NCI-H774 (cell line): ENCODE measurements at regions not wholly inside any gene's neighbourhood (a gene's known extent, or its start where the extent isn't known, plus 50 kb on each side); places are given as distances from the start of the nearest gene placed in this dataset.
"Not testable (repeated sequence)": the region's sequence is repeated elsewhere in the genome, so short reads cannot be mapped to it uniquely, and the experiment has no call there.

Source experiments
- DNase-seq: peaks from one replicate; lab custom pipeline; 2025; lab: John Stamatoyannopoulos, UW

DNA sequence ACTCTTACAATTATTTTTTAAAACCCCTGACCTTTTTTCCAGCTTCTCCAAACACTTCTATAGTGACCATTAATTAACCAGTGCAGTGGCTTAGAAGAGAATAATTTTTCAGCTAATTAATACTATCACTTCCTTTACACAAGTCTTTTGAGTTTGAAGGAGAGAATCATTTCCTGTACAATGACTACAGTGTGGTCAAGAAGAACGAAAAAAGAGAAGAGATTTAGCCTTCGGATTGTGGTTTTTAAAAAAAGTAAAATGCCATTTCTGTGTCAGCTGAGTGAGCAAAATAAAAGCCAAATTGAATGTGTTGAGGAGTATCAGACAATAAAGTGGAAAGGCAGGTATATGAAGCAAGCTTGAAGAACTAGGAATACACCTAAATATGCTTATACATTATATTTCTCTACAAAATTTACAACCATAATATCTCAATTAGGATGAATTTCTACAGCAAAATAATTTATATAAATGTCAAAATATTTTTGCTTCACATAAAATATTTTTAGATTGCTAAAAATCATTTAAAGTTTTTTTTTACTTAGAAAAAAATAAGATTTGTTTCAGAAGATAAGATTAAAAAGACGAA lies 1155.2 kb upstream of the CNTN5 start:
- DNase-seq = no peak

DNA sequence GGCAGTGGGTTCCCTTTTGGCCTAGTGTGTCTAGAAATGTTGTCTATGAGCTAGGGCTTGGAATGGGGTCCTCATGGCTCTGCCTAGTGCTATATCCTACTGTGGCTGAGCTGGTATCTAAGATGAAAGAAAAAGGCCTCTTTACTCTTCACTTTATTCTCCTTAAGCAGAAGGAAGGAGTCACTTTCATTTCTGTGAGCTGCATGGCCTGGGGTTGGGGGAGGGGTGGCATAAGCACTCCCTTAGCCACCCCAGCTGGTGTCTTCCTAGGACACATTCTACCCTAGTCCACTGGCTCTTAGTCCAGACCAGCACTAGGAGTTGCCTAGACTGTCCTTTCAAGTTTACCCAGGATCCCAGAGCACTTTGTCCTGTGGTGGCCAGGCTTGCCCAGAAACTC lies 1148.9 kb upstream of the CNTN5 start:
- DNase-seq = no peak

GRCh38 chr11:97880209-97880608 lies 1140.5 kb upstream of the CNTN5 start:
- DNase-seq = no peak

DNA sequence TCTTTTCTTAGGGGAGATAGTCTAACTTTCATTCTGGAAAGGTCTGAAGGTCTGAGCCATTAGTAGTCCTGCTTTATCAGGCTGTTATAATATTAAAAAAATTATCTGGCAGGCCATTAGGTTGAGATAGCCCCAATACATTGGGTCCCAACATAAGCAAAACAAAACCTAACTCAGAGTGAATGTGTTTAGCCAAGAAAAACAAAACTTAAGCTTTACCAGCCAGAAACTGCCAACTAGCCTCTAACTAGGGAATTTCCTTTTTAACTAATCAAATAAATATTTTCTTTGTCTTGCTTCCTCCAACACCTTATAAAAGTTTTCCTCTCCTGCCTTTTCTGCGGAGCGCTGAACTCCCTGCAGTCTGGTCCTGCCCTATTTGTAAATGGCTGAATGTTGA lies 1137.7 kb upstream of the CNTN5 start:
- DNase-seq = no peak

GRCh38 chr11:97888641-97889040 lies 1132.1 kb upstream of the CNTN5 start:
- DNase-seq = no peak

DNA sequence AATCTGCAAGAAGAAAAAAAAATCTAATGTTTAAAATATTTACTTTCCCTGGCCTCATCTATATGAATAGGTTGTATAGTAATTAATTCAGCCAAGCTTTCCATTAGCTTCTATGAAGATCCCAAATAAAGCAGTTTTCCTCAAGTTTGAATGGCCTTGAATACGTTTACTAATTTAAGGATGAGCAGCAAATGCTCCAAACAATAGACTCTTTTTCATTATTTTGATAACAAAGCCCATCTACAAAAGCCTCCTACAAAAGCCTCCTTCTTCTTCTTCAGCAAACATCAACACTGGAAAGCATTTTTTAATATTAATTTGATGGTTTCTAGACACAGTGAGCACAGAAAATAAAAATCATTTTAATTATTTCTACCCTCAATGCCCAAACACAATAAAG lies 1130.3 kb upstream of the CNTN5 start:
- DNase-seq = no peak

DNA sequence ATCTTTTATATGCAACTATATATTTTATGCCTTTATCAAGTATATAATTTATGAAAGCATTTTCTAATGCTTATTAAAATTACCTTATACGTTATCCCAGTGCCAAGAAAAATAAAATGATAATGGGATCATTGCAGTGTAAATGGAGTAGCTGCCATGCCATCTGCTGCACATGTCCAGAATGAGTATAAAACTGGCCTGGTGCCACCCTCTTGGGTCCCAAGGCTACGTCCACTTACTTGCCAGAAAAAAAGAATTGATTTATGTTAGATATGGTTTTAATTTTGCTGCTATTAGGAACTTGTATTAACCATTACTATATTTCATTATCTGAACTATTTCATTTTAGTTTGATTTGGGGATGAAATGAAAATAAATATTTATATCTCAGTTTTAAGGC lies 1127.1 kb upstream of the CNTN5 start:
- DNase-seq = no peak

- DNase-seq = no peak
Measured at GRCh38 chr11:97894978-97895377, 1125.8 kb upstream of the CNTN5 start.

DNA sequence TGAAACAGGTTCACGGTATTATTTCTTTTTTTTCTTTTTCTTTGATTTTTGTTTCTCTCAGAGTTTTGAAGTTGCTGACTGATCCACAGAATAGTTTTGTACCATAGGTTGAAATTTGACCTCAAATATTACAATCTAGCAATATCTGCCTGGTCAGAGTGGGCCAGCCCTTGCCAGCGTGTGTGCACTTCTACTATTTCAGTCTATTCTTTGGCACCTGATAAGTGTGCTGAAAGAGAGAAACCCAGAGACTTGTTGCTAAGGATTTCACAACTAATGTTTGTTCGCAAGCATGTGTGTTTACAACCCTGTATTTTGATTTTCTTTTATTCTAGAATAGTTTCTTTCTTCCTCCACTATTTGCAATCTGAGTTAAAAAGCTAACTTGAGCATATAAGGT lies 1125.2 kb upstream of the CNTN5 start:
- DNase-seq = no peak

DNA sequence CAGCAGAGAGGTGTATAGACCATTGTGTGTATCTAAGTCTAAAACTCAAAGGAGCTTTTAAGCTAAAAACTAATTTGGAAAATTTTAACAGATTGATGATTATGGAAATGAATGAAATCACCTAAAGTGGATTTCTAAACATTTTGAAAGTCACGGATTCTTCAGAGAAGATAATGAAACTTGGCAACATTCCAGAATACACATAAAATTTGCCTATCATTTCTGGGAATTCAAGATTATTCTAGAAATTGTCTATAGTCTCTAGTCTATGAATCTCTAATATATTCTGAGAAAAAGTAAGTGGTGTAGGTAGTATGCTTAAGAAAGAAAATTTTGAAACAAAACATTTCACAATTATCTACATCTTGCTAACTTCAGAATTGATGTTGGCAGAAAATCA lies 1117.9 kb upstream of the CNTN5 start:
- no peak for DNase-seq

DNA sequence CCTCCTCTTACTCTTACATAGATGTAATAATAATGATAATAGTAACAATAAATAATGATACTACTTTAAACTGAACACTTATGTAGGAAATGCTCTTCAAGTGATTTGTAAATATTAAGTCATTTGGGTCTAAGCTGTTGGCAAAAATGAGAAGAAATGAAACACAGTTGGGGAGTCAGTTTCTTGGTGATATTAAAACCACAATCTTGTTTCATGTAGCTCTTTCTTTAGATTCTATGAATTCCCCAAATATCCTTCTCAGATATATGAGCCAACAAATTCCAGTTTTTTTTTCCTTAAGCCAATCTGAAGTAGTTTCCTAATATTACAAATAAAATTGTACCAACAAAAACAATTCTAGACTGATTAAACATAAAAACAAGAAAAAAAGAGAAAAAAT lies 1115.6 kb upstream of the CNTN5 start:
- no peak for DNase-seq

DNA sequence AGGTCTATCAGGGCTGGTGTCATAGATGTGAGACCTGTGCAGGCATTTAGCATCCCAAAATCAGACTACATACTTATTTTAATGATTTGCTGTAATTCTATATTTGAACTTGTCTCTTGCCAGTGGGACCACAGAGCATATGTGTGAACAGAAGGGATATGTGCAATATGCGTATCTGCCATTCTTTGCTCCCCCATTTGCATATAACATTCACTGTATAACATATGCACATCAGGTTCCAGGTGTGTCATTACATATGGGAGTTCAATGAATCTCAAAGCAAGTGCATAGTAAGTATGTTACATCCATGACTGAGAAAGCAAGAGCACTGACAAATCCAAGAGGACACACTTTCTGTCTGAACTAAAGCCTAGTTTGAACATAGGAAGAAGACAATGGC lies 1115.1 kb upstream of the CNTN5 start:
- DNase-seq = no peak

GRCh38 chr11:97908354-97908753 lies 1112.4 kb upstream of the CNTN5 start:
- no peak for DNase-seq

DNA sequence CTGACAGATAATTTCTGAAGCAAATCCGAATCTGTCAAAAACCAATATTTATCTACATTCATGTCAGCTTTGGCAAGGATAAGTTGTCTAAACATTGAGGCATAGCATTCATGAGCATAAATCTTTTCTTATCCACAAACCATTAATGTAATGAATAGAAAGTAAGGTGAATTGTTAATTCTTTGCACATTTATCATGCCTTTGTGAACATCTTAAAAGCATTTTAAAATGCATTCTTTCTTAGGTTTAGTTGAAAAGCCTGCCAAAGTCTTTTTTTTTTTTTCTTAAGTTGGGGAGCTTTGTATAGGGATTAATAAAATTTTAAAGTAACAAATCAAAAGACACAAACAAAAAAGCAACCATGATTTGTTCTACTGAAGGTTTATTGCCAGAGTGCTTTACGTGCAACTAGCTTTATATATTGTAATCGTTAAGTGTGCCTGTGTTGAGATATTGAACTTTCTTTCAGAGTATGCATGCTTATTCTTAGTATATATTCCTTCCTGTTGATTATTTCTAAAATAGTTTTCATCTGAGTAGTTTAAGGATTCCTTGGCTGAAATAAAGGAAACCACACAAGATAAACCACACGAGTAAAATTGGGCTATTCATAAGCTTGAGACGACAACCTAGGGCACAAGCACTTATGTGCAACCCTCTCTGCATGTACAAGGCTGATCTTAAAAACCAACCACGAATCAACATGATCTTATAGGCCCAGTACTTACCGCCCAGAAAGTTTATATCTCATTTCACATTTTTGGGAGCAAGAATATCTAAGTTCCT lies 1110.9 kb upstream of the CNTN5 start:
- no peak for DNase-seq

GRCh38 chr11:97912629-97913028 lies 1108.1 kb upstream of the CNTN5 start:
- no peak for DNase-seq

- not testable (repeated sequence) for DNase-seq
Measured at GRCh38 chr11:97922933-97923332, 1097.8 kb upstream of the CNTN5 start.

DNA sequence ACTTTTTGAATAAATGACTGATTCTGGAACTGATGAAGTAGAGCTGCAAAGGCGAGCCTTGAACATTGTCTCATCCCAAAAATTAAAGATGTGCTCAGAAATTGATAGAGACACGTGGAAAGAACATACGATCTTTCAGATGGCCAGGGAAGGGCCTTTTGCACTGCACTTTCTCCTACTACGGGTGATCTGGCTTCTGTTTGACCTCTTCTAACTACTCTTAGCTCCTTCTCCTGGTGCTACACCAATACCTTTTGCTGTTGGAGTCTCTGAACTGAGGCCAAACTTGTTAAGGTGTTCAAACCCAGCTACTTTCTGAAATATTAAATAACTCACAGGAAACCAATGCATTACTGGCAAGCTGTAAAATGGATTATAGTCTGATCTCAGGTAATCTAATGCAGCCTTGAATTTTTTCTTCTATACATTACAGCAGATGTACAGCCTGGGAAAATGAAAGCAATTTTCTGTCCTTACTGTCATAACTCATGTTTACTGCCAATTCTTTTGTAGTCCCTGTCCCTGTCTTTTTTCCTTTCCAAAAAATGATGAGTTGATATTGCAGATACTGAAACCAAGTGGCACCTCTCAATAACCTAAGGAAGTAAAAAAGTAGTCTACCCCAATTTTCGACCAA lies 1086.1 kb upstream of the CNTN5 start:
- no peak for DNase-seq

DNA sequence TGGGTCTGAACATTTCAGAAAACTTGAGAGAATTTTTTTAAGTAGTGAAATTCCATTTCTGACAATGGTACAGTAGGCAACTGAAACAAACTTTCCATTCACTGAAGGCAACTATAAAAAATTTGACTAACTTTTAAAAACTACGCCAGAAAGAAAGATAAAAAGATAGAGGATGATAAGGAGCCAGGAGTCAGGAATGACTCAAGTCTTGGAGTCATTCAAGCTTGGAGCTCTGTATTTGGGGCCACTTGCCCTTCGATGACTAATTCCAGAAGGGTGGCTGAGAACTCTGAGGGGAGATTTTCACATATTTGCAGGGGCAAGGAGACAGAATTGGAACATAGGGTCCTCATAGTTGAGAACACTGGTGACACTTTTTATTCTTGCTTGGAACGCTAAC lies 1083.2 kb upstream of the CNTN5 start:
- no peak for DNase-seq

DNA sequence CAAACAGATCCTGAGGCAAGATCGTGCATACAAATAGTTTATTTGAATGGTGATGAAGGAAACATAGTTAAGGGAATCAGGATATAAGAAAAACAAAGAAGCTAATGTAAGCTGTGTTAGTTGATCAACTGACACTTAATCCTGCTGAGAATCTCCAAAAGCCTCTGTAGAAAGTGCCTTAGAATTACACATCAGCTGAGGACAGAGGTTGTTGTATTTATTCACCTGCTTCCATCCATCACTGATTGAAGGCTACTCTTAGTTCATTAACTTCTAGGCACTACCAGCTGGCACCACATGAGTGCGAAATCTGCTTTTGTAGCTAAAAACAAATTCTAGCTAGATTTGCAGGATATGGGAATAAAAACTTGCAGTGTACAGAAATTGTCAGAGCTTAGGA lies 1082.0 kb upstream of the CNTN5 start:
- no peak for DNase-seq

DNA sequence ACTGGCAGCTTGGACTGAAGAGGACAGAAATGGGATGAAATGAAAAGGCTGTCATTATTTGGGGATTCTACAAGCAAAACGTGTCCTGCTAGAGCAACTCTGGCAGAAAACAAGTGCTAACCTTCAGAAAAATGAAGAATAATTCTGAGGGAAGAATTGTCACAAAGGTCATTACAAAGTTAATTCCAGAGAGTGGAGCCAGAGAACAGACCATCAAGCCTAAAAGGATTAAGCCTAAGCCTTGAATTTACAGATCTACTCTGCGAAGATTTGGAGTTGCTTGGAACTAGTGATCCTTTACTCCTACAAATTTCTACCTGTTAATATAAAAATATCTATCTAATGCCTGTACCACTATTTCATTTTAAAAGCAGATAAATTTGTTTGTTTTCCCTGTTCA lies 1077.3 kb upstream of the CNTN5 start:
- no peak for DNase-seq

GRCh38 chr11:97948793-97949192 lies 1072.0 kb upstream of the CNTN5 start:
- no peak for DNase-seq

DNA sequence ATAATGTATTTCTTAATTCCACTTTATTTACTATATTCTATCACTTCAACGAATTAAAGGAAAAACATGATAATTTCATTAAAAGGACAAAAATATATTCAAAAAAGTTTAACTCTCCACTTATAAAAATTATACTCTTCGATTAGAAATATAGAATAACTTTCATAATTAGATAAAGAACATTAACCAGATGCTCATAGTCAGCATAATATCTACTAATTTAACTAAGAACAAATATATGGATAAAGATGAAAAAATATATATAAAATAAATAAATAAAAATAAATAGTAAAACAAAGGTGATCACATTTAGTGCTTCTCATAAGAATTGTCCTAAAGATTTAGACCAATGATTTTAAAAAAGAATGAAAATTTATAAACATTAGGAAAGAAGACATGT lies 1065.2 kb upstream of the CNTN5 start:
- DNase-seq = no peak

DNA sequence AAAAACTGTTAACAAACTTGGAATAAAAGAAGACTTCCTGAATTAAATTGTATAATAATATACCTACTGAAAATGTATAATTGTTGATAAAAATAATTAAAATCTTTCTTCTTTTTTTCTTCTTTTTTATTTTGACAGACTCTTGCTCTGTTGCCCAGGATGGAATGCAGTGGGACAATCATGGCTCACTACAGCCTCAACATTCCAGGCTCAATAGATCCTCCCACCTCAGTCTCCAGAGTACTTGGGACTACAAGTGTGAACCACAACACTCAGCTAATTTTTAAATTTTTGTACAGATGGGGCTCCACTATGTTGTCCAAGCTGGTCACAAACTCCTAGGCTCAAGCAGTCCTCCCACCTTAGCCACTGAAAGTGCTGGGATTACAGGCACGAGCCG lies 1063.8 kb upstream of the CNTN5 start:
- no peak for DNase-seq

DNA sequence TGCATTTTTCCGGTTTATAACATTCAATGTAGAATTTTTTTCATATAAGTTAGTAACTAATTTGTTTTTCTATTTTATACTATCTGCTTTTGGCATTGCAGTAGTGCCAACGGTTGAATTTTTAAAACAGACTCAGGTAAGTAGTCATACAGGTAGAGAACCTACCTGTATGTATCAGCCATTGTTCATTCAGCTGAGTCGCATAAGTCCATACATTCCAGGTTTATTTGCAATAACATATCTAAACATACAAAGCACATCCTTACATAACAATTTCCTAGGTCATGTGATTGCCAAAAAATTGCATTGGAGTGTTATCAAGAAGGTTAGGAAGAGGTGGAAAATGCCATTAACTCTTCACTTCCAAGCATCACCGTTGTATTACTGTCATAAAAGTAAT lies 1059.3 kb upstream of the CNTN5 start:
- no peak for DNase-seq
